Colon (tissue), 2 donors: ENCODE measurements at regions not wholly inside any gene's neighbourhood (a gene's known extent, or its start where the extent isn't known, plus 50 kb on each side); places are given as distances from the start of the nearest gene placed in this dataset.
"Not testable (repeated sequence)": the region's sequence is repeated elsewhere in the genome, so short reads cannot be mapped to it uniquely, and the experiment has no call there.

Source experiments
- FAIRE-seq: peaks from 2 replicates; lab custom pipeline; 2012; peaks lifted over from hg19 to GRCh38; lab: Jason Lieb, UNC
- donor health status: control.
- donor health status: control.

DNA sequence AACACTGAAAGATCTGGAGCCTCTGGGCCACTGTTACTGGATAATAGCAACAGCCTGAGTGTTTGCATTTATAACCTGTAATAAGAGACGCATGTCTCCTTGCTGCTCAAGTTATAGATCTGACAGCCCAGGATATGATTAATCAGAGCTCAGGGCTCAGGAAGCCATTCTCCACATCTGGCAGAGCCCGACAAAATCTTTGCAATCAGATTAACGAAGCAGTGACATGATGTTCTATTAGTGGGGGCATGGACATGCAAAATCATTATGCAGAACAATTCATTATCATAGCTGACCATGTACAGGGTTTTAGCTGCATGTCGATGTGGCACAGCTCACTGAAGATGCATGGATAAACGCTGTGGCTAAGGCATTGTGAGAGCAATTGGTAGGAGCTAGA, 730.3 kb downstream of the ZNF385D start:
- FAIRE-seq, result no peak

DNA sequence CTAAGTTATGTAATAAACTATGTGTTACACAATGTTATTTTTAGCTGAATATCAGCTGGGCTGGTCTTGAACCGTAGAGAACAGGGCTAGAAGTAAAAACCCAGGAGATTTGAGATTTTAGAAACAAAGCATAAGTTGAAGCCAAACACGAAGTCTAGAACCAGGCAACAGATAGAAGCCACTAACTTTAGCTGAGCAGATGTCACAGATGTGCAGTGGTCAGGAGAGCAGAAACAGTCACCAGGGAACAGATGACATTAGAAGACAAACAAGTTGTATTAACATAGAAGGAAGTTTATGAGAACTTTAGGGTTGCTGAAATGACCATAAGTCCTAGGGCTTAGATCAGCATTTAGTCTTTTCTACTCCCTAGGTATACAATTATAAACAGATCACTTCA, 731.0 kb downstream of the ZNF385D start:
- no peak for FAIRE-seq

DNA sequence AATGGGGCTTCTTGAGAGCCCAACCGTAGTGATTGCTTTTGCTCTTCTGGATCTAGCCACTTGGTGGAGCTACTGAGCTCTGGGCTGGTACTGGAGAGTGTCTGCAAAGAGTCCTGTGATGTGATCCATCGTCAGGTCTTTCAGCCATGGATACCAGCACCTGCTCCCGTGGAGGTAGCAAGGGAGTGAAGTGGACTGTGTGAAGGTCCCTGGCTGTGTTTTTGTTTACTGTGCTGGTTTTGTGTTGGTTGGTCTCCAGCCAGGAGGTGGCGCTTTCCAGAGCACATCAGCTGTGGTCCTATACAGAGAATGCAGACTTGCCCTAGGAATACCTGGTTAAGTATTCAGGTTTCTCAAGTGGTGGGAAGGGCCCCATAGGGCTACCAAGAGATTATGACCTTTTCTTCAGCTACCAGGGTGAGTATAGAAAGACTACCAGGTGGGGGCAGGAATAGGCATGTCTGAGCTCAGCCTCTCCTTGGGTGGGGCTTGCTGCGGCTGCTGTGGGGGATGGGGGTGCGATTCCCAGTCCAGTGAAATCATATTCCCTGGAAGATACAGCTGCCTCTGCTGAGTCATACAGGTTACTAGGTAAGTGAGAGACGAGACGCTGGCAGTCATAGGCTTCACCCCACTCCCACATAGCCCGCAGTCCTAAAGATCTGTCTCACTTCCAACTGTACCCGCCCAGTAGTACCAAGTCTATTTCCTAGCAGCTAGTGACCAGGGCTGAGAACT, 733.7 kb downstream of the ZNF385D start:
- no peak for FAIRE-seq

GRCh38 chr3:21013566-21013965, 737.4 kb downstream of the ZNF385D start:
- no peak for FAIRE-seq

DNA sequence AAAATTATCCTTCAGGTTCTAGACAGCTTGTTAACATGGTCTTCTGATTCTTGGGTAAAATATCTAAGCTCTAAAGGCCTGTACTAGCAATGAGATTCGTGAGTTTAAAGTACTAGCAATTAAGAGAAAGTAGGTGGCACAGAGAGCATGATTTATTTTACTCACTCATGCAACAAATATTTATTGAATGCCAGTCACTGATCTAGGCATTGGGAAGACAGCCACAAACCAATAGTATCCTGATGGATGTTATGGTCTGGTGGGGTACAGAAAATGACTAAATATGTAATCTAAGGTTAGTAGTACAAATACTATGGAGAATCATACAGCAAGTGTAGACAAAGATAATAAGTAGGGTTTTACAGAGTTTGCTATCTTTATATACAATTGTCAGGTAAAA, 751.3 kb downstream of the ZNF385D start:
- FAIRE-seq, result no peak

GRCh38 chr3:20997183-20997582, 753.8 kb downstream of the ZNF385D start:
- no peak for FAIRE-seq

GRCh38 chr3:20990896-20991295, 760.1 kb downstream of the ZNF385D start:
- no peak for FAIRE-seq

DNA sequence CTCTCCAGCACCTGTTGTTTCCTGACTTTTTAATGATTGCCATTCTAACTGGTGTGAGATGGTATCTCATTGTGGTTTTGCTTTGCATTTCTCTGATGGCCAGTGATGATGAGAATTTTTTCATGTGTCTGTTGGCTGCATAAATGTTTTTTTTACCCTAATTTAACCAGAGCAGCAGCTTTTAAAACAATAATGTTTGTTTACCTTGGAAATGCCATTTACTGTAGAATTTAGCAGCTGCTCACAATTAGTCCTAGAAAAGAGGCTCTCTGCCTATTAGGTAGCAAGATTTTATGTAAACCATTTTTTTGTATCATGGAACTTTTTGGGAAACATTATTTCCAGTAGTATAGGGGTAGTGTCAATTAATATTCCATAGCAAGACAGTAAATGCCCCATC, 761.4 kb downstream of the ZNF385D start:
- not testable (repeated sequence) for FAIRE-seq

GRCh38 chr3:20984594-20985205, 766.3 kb downstream of the ZNF385D start:
- FAIRE-seq, result no peak

GRCh38 chr3:20975188-20975651, 775.8 kb downstream of the ZNF385D start:
- no peak for FAIRE-seq

- FAIRE-seq, result no peak
Observed at GRCh38 chr3:20974396-20974795, 776.6 kb downstream of the ZNF385D start.

DNA sequence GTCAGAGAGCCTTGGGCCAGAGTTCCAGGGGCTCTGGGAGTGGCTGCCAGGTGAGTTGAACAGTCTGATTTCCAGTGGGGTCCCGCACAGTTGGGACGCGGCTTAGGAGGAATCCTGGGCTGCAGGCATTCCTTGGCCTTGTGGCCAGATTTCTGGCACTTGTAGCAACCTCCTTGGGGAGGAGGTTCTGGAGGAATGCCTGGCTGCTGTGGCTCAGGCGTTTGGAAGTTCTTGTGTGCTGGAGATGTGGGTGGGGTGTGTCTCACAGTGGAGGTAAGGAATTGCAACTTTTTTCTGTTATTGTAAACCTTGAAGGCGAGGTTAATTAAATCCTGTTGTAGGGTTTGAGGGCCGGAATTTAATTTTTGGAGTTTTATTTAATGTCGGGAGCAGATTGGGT, 780.2 kb downstream of the ZNF385D start:
- FAIRE-seq, result not testable (repeated sequence)

GRCh38 chr3:20967485-20967884, 781.5 kb upstream of the SGO1 start:
- not testable (repeated sequence) for FAIRE-seq

DNA sequence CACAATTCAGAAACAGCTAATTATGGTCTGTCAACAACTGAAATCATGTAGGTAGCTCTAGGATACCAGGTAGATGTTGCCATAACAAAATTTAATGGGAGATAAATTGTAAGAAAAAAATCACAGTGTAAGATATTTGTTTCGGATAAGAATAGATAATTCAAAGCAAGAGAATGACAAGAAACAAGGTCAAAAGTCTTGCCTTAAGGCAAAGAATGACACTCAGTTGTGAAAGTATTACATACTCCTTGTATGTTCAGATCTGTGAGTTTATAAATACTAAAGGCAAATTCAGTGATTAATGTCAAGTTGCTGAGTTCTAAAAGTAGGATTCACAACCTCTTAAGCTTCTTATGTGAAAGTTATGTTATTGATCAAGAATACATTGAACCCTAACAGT, 772.2 kb upstream of the SGO1 start:
- FAIRE-seq, result no peak

DNA sequence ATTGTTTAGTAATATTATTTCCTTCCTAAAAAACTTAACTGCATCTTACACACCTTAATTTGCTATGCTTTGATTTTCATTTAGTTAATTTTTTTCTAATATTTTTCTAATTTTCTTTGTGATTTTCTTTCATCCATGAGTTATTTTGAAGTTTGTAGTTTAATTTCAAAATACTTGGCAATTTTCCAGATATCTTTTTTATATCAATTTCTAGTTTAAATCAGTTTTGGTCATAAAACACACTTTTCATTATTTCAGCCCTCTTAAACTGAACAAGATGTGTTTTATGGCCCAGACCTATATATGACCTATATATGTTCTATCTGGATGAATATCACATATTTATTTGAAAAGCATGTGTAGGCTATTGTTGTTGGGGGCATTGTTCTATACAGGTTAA, 759.9 kb upstream of the SGO1 start:
- peak; percentile 10 for FAIRE-seq

GRCh38 chr3:20935791-20936190, 749.8 kb upstream of the SGO1 start:
- FAIRE-seq, result no peak

DNA sequence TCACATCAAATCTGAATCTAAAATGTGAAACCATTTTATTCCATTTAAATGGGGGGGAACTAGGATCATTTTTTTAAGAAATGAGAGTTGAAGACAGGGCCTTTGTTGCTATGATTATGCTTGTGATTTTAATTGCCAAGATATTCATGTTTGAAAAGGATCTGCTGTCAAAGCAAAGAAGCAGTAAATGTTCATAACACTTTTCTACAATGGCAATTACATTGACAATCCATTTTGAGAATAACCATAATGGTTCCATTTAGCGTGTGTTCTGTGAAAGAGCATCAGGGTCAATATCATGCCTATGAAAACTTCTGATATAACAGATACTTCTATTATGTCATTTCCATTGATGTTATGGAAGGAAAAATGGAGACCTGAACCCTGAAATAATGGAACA, 745.8 kb upstream of the SGO1 start:
- FAIRE-seq, result no peak

DNA sequence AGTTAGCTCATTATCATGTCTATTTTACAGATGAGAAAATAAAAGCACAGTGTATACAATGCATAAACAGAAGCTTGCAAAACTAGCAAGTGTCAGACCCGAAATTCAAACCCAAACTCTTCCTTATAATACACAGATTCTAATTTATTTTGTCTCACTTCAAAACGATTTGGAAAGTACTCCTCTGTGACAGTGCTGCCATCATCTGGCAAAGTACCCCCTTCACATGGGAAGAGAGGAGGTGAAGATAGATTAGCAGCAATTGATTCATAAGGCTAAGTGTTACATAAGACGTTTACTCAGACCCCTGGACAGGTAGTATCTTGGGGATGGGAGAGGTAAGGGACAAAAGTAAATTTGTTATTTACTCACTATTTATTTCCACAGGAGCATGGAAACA, 744.0 kb upstream of the SGO1 start:
- no peak for FAIRE-seq

DNA sequence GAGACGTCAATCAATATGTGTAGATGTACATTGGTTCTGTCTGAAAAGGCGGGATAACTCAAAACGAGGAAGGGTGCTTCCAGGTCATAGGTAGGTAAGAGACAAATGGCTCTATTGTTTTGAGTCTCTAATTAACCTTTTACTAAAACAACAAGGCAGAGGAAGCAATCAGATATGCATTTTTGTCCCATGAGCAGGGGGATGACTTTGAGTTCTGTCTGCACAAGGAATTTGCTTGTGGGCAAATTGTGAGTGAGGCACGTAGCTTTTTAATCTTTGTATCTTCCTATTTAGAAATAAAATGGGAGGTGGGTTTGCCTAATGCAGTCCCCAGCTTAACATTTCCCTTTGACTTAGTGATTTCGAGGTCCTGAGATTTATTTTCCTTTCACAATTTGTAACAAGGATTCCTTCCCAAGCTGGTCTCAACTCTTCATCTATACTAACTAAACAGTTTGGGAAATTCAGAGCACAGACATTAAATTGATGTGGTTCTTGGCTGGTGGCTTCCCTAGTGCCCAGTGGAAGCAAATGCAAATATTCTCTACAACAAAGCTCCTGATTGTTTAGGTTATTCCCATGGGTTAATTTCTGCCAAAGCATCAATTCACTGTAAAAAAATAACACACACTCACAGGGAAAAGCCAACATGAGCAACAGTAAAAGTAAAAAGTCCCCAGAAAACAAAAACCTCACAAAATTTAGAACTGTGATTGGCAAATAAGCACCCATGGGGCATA, 738.8 kb upstream of the SGO1 start:
- no peak for FAIRE-seq

- FAIRE-seq, result not testable (repeated sequence)
Observed at GRCh38 chr3:20921112-20921511, 735.1 kb upstream of the SGO1 start.

DNA sequence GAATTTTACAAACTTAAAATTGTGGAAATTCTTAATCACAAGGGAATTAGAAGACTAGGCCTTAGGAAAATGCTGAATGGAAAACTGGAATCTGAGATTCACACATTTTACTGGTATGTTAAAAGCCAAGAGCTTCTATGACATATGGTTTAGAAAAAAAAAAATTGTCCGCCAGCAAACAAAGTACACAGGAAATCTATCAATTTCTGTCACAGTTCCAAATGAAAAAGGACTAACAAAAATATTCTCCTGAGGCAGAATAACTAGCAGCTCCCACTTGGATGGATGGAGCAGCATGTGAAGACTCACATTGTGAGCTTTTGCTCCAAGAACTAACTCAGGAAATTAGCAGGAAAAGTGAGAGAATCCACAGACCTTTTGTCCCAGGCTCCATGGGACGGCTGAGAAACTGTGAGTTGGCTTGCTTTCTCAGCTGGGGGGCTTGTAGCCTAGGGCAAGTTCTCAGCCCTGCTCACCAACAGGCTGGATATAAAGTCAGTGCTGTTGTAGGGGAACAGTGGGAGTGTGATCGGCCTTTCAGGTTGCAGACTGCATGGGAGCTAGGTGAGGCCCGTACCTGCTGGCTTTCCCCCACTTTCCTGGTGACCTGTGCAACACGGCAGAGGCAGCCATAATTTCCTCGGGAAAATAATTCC, 731.1 kb upstream of the SGO1 start:
- no peak for FAIRE-seq

DNA sequence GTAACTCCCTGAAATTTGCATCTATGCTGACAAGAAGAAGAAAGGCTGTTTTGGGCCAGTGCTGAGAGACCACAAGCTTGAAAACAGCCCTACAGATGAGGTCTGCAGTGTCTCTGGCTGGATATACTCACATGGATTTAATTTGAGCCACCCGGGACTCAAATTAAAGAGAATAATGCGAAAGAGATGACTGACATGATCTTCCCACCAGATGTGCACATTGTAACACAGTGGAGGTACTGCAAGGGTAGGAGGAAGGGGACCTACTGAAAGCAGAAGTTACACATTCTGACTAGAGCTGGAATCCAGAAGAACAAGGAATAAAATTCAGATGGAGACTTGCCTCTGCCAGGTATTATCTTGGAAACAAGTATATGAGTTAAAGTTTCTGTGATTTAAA, 728.3 kb upstream of the SGO1 start:
- no peak for FAIRE-seq

DNA sequence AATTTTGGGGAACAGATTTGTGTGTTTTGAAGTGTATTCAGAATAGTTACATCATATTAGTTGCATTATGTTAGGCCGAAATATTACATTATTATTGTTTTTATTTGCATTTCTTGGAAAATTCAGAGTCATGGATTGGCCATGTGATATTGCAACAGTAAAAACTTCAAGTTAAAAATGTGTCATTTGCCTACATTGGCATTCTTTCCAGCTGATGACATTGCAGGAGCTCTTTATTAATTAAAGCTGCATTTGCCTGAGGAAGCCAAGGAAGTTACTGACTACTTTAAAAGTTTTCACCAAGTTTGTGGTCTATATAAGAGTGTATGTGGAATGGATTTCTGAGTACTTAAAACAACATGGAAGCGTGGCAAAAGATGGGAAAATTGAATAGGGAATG, 726.4 kb upstream of the SGO1 start:
- no peak for FAIRE-seq
